B cell (primary cell): ENCODE measurements at regions not wholly inside any gene's neighbourhood (a gene's known extent, or its start where the extent isn't known, plus 50 kb on each side); places are given as distances from the start of the nearest gene placed in this dataset.

Experiments
- ATAC-seq: fragments of 200-7000 bp; cut with Tn5 transposase; one replicate; pipeline ENCODE4 v1.10.0; 2021; ENCODE audit warnings: low read depth, mild to moderate bottlenecking, moderate number of reproducible peaks, moderate library complexity
- CTCF ChIA-PET: fragments of 350-600 bp; sonication (Branson Sonifier 250); formaldehyde crosslinking; loops from one replicate; lab custom pipeline; 2021; ENCODE audit warnings: antibody characterized with exemption, inconsistent platforms; lab: Charles Lee
- POLR2A ChIA-PET: fragments of 350-600 bp; sonication (Branson Sonifier 250); formaldehyde crosslinking; loops from one replicate; lab custom pipeline; 2021; ENCODE audit warnings: antibody characterized with exemption; lab: Charles Lee
- DNase-seq: peaks from one replicate; pipeline ENCODE4 v3.0.0; 2013
- H2AFZ ChIP-seq: 2 replicates; pipeline ENCODE4 v1.6.1; 2012; ENCODE audit warnings: mild to moderate bottlenecking, low read depth, low read length; ENCODE audit not compliant: insufficient read depth, poor library complexity, severe bottlenecking
- H3K27ac ChIP-seq, 2 donors: 1 replicate in 1 of 2; 2 replicates in 1 of 2; pipeline ENCODE4 v1.5.1; 2012 to 2013; ENCODE audit warnings: low read length in 2 of 2, mild to moderate bottlenecking in 2 of 2, moderate library complexity in 1 of 2
- H3K27me3 ChIP-seq, 4 experiments: fragments of 200-600 bp in 1 of 4; sonication (generic) in 1 of 4; replicated peaks in 1 of 4; 1 replicate in 2 of 4; 2 replicates in 2 of 4; pipeline versions ENCODE4 v1.6.1 to v1.7.0; 2013 to 2016; ENCODE audit warnings: low read length in 3 of 4, mild to moderate bottlenecking in 2 of 4, mixed read lengths in 1 of 4, moderate library complexity in 1 of 4; ENCODE audit not compliant: insufficient read depth in 4 of 4, control insufficient read depth in 3 of 4; ENCODE audit errors: control extremely low read depth in 1 of 4
- H3K36me3 ChIP-seq, 2 experiments: replicated peaks in 1 of 2; 1 replicate in 1 of 2; 2 replicates in 1 of 2; pipeline versions ENCODE4 v1.6.1 to v1.7.1; 2013; ENCODE audit warnings: low read length in 1 of 2; ENCODE audit not compliant: insufficient read depth in 2 of 2, control insufficient read depth in 1 of 2; ENCODE audit errors: control extremely low read depth in 1 of 2, extremely low read depth in 1 of 2
- H3K4me1 ChIP-seq, 2 donors: fragments of 200-600 bp in 1 of 2; sonication (generic) in 1 of 2; 1 replicate in 1 of 2; 2 replicates in 1 of 2; pipeline versions ENCODE4 v1.5.1 to v1.6.1; 2013 to 2017; ENCODE audit warnings: low read length in 2 of 2; ENCODE audit not compliant: control insufficient read depth in 2 of 2, insufficient read depth in 2 of 2
- H3K4me2 ChIP-seq: replicated peaks from 2 replicates; pipeline ENCODE3; 2012; ENCODE audit warnings: mild to moderate bottlenecking, low read depth, low read length; ENCODE audit not compliant: poor library complexity, severe bottlenecking
- H3K4me3 ChIP-seq, 5 experiments: fragments of 200-600 bp in 1 of 5; sonication (generic) in 1 of 5; 1 replicate in 3 of 5; 2 replicates in 2 of 5; pipeline versions ENCODE4 v1.5.1 to v1.7.0; 2011 to 2016; ENCODE audit warnings: low read length in 4 of 5, mild to moderate bottlenecking in 4 of 5, low read depth in 2 of 5, control low read depth in 1 of 5, moderate library complexity in 1 of 5; ENCODE audit not compliant: insufficient read depth in 1 of 5; ENCODE audit errors: control extremely low read depth in 1 of 5, extremely low read depth in 1 of 5
- H3K79me2 ChIP-seq: fragments of 200-600 bp; sonication (generic); one replicate; pipeline ENCODE4 v1.6.0; 2016; ENCODE audit warnings: low read length; ENCODE audit not compliant: control insufficient read depth, insufficient read depth
- H3K9ac ChIP-seq: fragments of 200-600 bp; sonication (generic); 2 replicates; pipeline ENCODE4 v1.6.1; 2017; ENCODE audit warnings: mild to moderate bottlenecking, low read length, moderate library complexity
- H3K9me3 ChIP-seq, 3 donors: one replicate each; pipeline versions ENCODE4 v1.6.1 to v1.7.1; 2013; ENCODE audit warnings: low read length in 2 of 3; ENCODE audit not compliant: control insufficient read depth in 2 of 3, insufficient read depth in 1 of 3; ENCODE audit errors: control extremely low read depth in 1 of 3
- H4K20me1 ChIP-seq: 2 replicates; pipeline ENCODE4 v1.6.0; 2012; ENCODE audit warnings: mild to moderate bottlenecking, low read length; ENCODE audit not compliant: insufficient read depth, control insufficient read depth, poor library complexity, severe bottlenecking
- H3K27ac Mint-ChIP-seq: one replicate; pipeline ENCODE4 v1.8.0; 2021; ENCODE audit warnings: mixed read lengths
- H3K27me3 Mint-ChIP-seq: one replicate; pipeline ENCODE4 v1.8.0; 2021; ENCODE audit warnings: mixed read lengths
- H3K4me1 Mint-ChIP-seq: one replicate; pipeline ENCODE4 v1.8.0; 2021; ENCODE audit warnings: mixed read lengths
- H3K4me3 Mint-ChIP-seq: one replicate; pipeline ENCODE4 v1.8.0; 2021; ENCODE audit warnings: mixed read lengths
- H3K9me3 Mint-ChIP-seq: one replicate; pipeline ENCODE4 v1.8.0; 2022; ENCODE audit warnings: mixed read lengths; ENCODE audit not compliant: insufficient read depth
- EZH2 ChIP-seq: IDR thresholded peaks from 2 replicates; pipeline ENCODE4 v1.6.1; 2012; ENCODE audit warnings: borderline replicate concordance, low read depth, mild to moderate bottlenecking, moderate library complexity, low read length; ENCODE audit not compliant: insufficient read depth, poor library complexity, severe bottlenecking
- WGBS: methylation state at CpG from one replicate; pipeline ENCODE4 v1.1.5; 2013; ENCODE audit warnings: missing lambda C conversion rate; ENCODE audit not compliant: insufficient coverage; 5-methylcytosine and 5-hydroxymethylcytosine counted together
- intact Hi-C: fragments of 100-400 bp; cut with micrococcal nuclease; formaldehyde crosslinking; loops from one replicate; pipeline ENCODE4 v1.10.0; 2022
- TF ChIP-seq, protein P1 (sequence below): fragments of 200-600 bp; IDR thresholded peaks from one replicate; pipeline ENCODE4 v1.8.0; 2022; ENCODE audit warnings: antibody characterized with exemption, mild to moderate bottlenecking

DNA sequence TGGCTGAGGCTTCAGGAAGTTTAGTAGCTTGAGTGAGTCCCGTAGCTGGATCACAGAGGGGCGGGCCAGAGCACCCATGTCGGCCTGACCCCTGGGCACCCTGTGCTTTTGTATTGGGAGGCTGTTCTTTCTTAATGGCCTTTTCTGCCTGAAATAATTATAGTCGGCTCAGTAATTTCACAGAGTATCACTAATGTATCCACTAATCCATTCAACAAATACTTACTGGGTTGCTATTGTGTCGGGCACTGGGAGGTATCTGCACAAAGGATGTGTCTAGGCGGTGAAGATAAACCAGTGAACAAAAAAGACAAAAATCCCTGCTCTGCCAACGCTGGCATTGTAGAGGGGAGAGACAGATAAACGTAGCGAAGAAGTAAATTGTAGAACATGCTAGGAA, 318.6 kb downstream of the FOXL1 start:
- ChIA-PET POLR2A (no interaction called here), CTCF (no interaction called here)
- Mint-ChIP-seq H3K9me3 (no peaks in the 10 kb centered on the region), H3K27ac (no peak overlapping the region), H3K27me3 (peaks cover 6% of the 10 kb centered on the region), H3K4me3 (no peak overlapping the region), H3K4me1 (no peaks in the 10 kb centered on the region)
- H3K4me2 ChIP-seq: no peak overlapping the region
- H2AFZ ChIP-seq: no peak overlapping the region
- 93% methylated on average over 8 of the region's 9 CpGs for WGBS
- no peak for TF ChIP-seq EZH2
- TF ChIP-seq, protein P1, sequence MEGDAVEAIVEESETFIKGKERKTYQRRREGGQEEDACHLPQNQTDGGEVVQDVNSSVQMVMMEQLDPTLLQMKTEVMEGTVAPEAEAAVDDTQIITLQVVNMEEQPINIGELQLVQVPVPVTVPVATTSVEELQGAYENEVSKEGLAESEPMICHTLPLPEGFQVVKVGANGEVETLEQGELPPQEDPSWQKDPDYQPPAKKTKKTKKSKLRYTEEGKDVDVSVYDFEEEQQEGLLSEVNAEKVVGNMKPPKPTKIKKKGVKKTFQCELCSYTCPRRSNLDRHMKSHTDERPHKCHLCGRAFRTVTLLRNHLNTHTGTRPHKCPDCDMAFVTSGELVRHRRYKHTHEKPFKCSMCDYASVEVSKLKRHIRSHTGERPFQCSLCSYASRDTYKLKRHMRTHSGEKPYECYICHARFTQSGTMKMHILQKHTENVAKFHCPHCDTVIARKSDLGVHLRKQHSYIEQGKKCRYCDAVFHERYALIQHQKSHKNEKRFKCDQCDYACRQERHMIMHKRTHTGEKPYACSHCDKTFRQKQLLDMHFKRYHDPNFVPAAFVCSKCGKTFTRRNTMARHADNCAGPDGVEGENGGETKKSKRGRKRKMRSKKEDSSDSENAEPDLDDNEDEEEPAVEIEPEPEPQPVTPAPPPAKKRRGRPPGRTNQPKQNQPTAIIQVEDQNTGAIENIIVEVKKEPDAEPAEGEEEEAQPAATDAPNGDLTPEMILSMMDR: no peak
- DNase-seq (no peak), ATAC-seq (no peak)
- no peaks in the 10 kb centered on the region for H3K79me2 ChIP-seq
- intact Hi-C loops: no loop called here
- no peaks in the 10 kb centered on the region for H3K9me3 ChIP-seq
- H3K9ac ChIP-seq: no peak overlapping the region
- no peak overlapping the region for H3K4me3 ChIP-seq
- H3K36me3 ChIP-seq: no peaks in the 10 kb centered on the region
- H3K27me3 ChIP-seq: no peaks in the 10 kb centered on the region
- H3K27ac ChIP-seq: no peak overlapping the region
- H4K20me1 ChIP-seq: no peaks in the 10 kb centered on the region
- H3K4me1 ChIP-seq: no peaks in the 10 kb centered on the region

DNA sequence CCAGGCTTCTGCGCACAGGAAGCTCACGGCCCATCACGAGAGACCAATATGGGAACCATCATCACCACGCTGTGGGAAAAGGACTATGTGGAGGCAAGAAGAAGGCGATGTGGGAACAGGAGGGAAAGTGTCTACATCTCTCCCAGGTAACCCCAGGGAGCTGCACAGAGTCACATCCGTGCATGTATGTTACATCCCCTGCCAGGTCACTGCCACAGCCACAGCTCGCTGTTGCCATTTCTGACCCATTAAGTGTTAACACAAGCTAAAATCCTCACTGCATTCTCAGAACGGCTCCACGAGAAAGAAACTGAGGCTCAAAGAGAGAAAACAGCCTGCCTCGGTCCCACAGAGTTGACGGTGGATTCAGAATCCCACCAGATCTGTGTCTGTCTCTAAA, 319.1 kb downstream of the FOXL1 start:
- POLR2A ChIA-PET: no interaction called here
- H3K9me3 Mint-ChIP-seq: no peaks in the 10 kb centered on the region
- WGBS: 89% methylated on average over 9 of the region's 11 CpGs

More for the DNA sequence above, 319.1 kb downstream of the FOXL1 start:
- no peaks in the 10 kb centered on the region for H3K36me3 ChIP-seq
- DNase-seq (no peak), ATAC-seq (no peak)
- H3K4me1 ChIP-seq: no peaks in the 10 kb centered on the region
- H3K27me3 Mint-ChIP-seq: peaks cover 6% of the 10 kb centered on the region
- H4K20me1 ChIP-seq: no peaks in the 10 kb centered on the region
- no peak overlapping the region for H3K27ac Mint-ChIP-seq
- no peaks in the 10 kb centered on the region for H3K4me1 Mint-ChIP-seq
- H3K4me3 ChIP-seq: no peak overlapping the region
- no peaks in the 10 kb centered on the region for H3K9me3 ChIP-seq
- no peak overlapping the region for H3K9ac ChIP-seq
- H3K27ac ChIP-seq: no peak overlapping the region
- H3K4me3 Mint-ChIP-seq: no peak overlapping the region
- TF ChIP-seq EZH2: no peak
- TF ChIP-seq, protein P1: no peak
- CTCF ChIA-PET: no interaction called here
- no peak overlapping the region for H3K4me2 ChIP-seq
- no peaks in the 10 kb centered on the region for H3K27me3 ChIP-seq
- intact Hi-C loops: no loop called here
- no peak overlapping the region for H2AFZ ChIP-seq
- H3K79me2 ChIP-seq: no peaks in the 10 kb centered on the region
